C4-2B (cell line): ENCODE measurements at regions not wholly inside any gene's neighbourhood (a gene's known extent, or its start where the extent isn't known, plus 50 kb on each side); places are given as distances from the start of the nearest gene placed in this dataset.

Experiments
- ZFX ChIP-seq: fragments of 450-650 bp; IDR thresholded peaks from 2 replicates; pipeline ENCODE4 v1.6.1; 2017
- TF ChIP-seq, protein P1 (sequence below): fragments of 450-650 bp; conservative IDR thresholded peaks from 2 replicates; pipeline ENCODE4 v1.5.1; 2017; ENCODE audit warnings: mild to moderate bottlenecking

DNA sequence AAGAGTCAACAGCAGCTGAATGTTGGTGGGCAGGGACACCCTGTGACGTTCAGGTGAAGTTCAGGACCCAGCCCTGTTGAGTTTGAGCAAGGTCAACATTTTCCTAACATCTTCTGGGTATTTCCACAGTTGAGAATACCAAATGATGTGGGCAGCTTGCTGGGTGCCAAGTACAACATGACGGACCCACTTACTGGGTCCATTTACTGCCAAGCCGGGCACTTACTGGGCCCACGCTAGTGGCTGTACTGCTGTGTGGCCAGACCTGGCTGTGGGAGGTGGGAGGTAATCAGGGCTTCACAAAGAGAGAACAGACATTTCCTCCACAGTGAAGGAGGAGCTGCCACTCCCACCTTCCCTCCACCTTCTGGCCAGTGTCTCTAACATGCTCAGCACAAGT is 99.2 kb downstream of the PSMG1 start:
- TF ChIP-seq, protein P1, sequence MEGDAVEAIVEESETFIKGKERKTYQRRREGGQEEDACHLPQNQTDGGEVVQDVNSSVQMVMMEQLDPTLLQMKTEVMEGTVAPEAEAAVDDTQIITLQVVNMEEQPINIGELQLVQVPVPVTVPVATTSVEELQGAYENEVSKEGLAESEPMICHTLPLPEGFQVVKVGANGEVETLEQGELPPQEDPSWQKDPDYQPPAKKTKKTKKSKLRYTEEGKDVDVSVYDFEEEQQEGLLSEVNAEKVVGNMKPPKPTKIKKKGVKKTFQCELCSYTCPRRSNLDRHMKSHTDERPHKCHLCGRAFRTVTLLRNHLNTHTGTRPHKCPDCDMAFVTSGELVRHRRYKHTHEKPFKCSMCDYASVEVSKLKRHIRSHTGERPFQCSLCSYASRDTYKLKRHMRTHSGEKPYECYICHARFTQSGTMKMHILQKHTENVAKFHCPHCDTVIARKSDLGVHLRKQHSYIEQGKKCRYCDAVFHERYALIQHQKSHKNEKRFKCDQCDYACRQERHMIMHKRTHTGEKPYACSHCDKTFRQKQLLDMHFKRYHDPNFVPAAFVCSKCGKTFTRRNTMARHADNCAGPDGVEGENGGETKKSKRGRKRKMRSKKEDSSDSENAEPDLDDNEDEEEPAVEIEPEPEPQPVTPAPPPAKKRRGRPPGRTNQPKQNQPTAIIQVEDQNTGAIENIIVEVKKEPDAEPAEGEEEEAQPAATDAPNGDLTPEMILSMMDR = no peak
- TF ChIP-seq ZFX = no peak
